ENCODE measurements at regions not wholly inside any gene's neighbourhood (a gene's known extent, or its start where the extent isn't known, plus 50 kb on each side); places are given as distances from the start of the nearest gene placed in this dataset.

DNA sequence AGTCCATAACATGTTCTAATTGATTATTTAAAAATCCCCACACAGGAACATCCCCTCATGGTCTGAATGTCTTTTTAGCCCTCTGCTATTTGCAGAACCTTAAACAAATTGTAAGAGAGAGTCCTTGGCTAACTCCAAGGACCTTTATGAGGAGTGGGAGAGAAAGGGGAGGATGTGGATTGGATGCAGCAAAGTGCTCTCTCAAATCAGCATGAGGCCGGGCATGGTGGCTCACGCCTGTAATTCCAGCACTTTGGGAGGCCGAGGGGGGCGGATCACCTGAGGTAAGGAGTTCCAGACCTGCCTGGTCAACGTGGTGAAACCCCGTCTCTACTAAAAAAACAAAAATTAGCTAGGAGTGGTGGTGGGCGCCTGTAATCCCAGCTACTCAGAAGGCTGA is 154.8 kb downstream of the TGFB2 start:
- CTCF ChIA-PET: no interaction called here

DNA sequence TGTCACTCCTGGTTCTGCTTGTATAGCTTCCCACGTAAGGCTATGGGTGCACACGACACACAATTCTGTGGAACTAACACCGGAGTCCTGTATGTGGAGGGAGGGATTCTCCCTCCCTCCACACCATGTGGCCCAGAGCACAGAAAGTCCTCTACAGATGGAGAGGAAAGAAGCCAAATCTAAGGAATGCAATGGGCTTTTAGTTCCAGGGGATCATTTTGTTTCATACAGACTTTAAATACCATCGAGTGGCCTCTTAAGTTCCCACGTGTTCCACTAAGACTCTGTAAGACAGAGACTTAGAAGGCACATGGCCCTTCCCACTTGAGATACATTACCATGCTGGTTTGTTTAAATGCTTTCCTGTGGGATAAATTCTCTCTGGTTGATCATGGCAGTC is 156.0 kb downstream of the TGFB2 start:
- ATAC-seq (no peak), DNase-seq (no peak)
- Histone ChIP-seq H3K9ac (ENCODE audit: low read length) (no peak overlapping the region), H3K79me2 (ENCODE audit: low read length) (no peaks in the 10 kb centered on the region), H3K27me3 (ENCODE audit: low read length) (no peaks in the 10 kb centered on the region), H2AFZ (ENCODE audit: low read length) (0 out of 2 replicates have a peak overlapping the region, but pooled peaks have one; percentile 11), H3K9me3 (ENCODE audit: low read length) (0 out of 2 replicates have a peak, but pooled peaks cover 1% of the 10 kb centered on the region), H3K4me1 (ENCODE audit: insufficient read depth, low read length) (peaks cover 36% of the 10 kb centered on the region), H4K20me1 (ENCODE audit: low read length) (no peaks in the 10 kb centered on the region), H3K36me3 (ENCODE audit: low read depth, low read length) (no peaks in the 10 kb centered on the region), H3K4me2 (ENCODE audit: low read length) (no peak overlapping the region), H3F3A (ENCODE audit: low read length, unreplicated experiment) (peaks cover 9% of the 10 kb centered on the region), H3K27ac (ENCODE audit: low read length) (no peak overlapping the region), H3K4me3 (ENCODE audit: low read length) (no peak overlapping the region), H3K9me2 (replicated peaks; ENCODE audit: low read length) (no peaks in the 10 kb centered on the region)
- TF ChIP-seq, protein P1, sequence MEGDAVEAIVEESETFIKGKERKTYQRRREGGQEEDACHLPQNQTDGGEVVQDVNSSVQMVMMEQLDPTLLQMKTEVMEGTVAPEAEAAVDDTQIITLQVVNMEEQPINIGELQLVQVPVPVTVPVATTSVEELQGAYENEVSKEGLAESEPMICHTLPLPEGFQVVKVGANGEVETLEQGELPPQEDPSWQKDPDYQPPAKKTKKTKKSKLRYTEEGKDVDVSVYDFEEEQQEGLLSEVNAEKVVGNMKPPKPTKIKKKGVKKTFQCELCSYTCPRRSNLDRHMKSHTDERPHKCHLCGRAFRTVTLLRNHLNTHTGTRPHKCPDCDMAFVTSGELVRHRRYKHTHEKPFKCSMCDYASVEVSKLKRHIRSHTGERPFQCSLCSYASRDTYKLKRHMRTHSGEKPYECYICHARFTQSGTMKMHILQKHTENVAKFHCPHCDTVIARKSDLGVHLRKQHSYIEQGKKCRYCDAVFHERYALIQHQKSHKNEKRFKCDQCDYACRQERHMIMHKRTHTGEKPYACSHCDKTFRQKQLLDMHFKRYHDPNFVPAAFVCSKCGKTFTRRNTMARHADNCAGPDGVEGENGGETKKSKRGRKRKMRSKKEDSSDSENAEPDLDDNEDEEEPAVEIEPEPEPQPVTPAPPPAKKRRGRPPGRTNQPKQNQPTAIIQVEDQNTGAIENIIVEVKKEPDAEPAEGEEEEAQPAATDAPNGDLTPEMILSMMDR (conservative IDR thresholded peaks at IDR 0.05; ENCODE audit: low read depth, low read length): no peak
- no peak for TF ChIP-seq EZH2phosphoT487 (IDR thresholded peaks at IDR 0.05; ENCODE audit: borderline replicate concordance, low read length)
- TF ChIP-seq EZH2 (IDR thresholded peaks at IDR 0.05; ENCODE audit: low read length, unreplicated experiment): no peak
- ChIA-PET POLR2A (ENCODE audit: unreplicated experiment) (no interaction called here), CTCF (no interaction called here)
- intact Hi-C loops (cut with micrococcal nuclease): no loop called here
- no TSS peak for BruUV-seq (replicated peaks)

More for the DNA sequence above, 154.8 kb downstream of the TGFB2 start:
- no peak for DNase-seq
- peaks cover 47% of the 10 kb centered on the region for H3K4me1 ChIP-seq (ENCODE audit: insufficient read depth, low read length)
- POLR2A ChIA-PET (ENCODE audit: unreplicated experiment): no interaction called here
- no peak for ATAC-seq
- H3K27ac ChIP-seq (ENCODE audit: low read length): peak overlapping the region; percentile 74
- TF ChIP-seq EZH2 (IDR thresholded peaks at IDR 0.05; ENCODE audit: low read length, unreplicated experiment): no peak
- TF ChIP-seq, protein P1 (conservative IDR thresholded peaks at IDR 0.05; ENCODE audit: low read depth, low read length): no peak
- TF ChIP-seq EZH2phosphoT487 (IDR thresholded peaks at IDR 0.05; ENCODE audit: borderline replicate concordance, low read length): no peak
- H3K79me2 ChIP-seq (ENCODE audit: low read length): no peaks in the 10 kb centered on the region
- peak overlapping the region; percentile 32; the same call in 1 of the 2 replicates for H3K9ac ChIP-seq (ENCODE audit: low read length)
- H2AFZ ChIP-seq (ENCODE audit: low read length): peak overlapping the region; percentile 45
- intact Hi-C loops (cut with micrococcal nuclease): loop anchor here (1.0 to 10.0 kb wide), 4 partner anchors 14 to 395 kb away; no protein-coding TSS in a partner anchor
- BruUV-seq (replicated peaks): no TSS peak
- H4K20me1 ChIP-seq (ENCODE audit: low read length): no peaks in the 10 kb centered on the region
- no peaks in the 10 kb centered on the region for H3K36me3 ChIP-seq (ENCODE audit: low read depth, low read length)
- H3K9me3 ChIP-seq (ENCODE audit: low read length): no peaks in the 10 kb centered on the region
- H3K9me2 ChIP-seq (replicated peaks; ENCODE audit: low read length): no peaks in the 10 kb centered on the region
- H3K27me3 ChIP-seq (ENCODE audit: low read length): no peaks in the 10 kb centered on the region
- H3K4me2 ChIP-seq (ENCODE audit: low read length): peak overlapping the region; percentile 74
- no peak overlapping the region for H3K4me3 ChIP-seq (ENCODE audit: low read length)
- peaks cover 9% of the 10 kb centered on the region for H3F3A ChIP-seq (ENCODE audit: low read length, unreplicated experiment)

DNA sequence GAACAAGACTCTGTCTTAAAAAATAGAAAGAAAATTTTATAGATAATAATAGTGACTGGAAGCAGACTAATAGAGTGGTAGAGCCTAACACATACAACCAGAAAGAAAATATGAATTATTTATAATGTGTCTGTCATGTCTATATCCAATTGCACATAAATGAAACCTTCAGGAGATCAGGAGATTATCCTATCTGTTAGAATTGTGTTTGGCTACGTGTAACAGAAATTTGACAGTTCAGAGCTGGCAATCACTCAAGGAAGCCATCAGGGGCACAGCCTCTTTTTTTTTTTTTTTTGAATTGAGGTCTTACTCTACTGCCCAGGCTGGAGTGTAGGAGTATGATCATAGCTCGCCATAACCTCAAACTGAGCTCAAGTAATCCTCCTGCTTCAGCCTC is 157.2 kb downstream of the TGFB2 start:
- intact Hi-C loops (cut with micrococcal nuclease): no loop called here
- no TSS peak for BruUV-seq (replicated peaks)
- Histone ChIP-seq H3K36me3 (ENCODE audit: low read depth, low read length) (peaks cover 3% of the 10 kb centered on the region), H3K4me3 (ENCODE audit: low read length) (no peak overlapping the region), H2AFZ (ENCODE audit: low read length) (no peak overlapping the region), H3F3A (ENCODE audit: low read length, unreplicated experiment) (peaks cover 5% of the 10 kb centered on the region), H3K4me2 (ENCODE audit: low read length) (no peak overlapping the region), H3K79me2 (ENCODE audit: low read length) (no peaks in the 10 kb centered on the region), H3K9me3 (ENCODE audit: low read length) (peaks cover 13% of the 10 kb centered on the region), H3K27ac (ENCODE audit: low read length) (no peak overlapping the region), H3K4me1 (ENCODE audit: insufficient read depth, low read length) (peaks cover 27% of the 10 kb centered on the region), H4K20me1 (ENCODE audit: low read length) (no peaks in the 10 kb centered on the region), H3K27me3 (ENCODE audit: low read length) (no peaks in the 10 kb centered on the region), H3K9me2 (replicated peaks; ENCODE audit: low read length) (no peaks in the 10 kb centered on the region), H3K9ac (ENCODE audit: low read length) (no peak overlapping the region)
- TF ChIP-seq EZH2phosphoT487 (IDR thresholded peaks at IDR 0.05; ENCODE audit: borderline replicate concordance, low read length): no peak
- TF ChIP-seq EZH2 (IDR thresholded peaks at IDR 0.05; ENCODE audit: low read length, unreplicated experiment): no peak
- TF ChIP-seq, protein P1 (conservative IDR thresholded peaks at IDR 0.05; ENCODE audit: low read depth, low read length): no peak
- ChIA-PET POLR2A (ENCODE audit: unreplicated experiment) (interaction anchor here (0.6 kb wide), 1 partner anchor 573 kb away, joined by 3 read pairs; no protein-coding TSS in a partner anchor), CTCF (no interaction called here)
- ATAC-seq (no peak), DNase-seq (no peak)
